Parathyroid adenoma (tissue), 2 donors: ENCODE measurements at regions not wholly inside any gene's neighbourhood (a gene's known extent, or its start where the extent isn't known, plus 50 kb on each side); places are given as distances from the start of the nearest gene placed in this dataset.

ENCODE experiments used
- H2AFZ ChIP-seq: fragments of 300-600 bp; sonication (generic); one replicate; pipeline ENCODE4 v1.7.0; 2017; ENCODE audit warnings: antibody characterized with exemption, mild to moderate bottlenecking
- H3K27ac ChIP-seq: fragments of 300-600 bp; sonication (generic); one replicate; pipeline ENCODE4 v1.7.0; 2017
- H3K27me3 ChIP-seq: fragments of 300-600 bp; sonication (generic); one replicate; pipeline ENCODE4 v1.7.0; 2017; ENCODE audit warnings: low read length; ENCODE audit not compliant: control insufficient read depth, insufficient read depth
- H3K36me3 ChIP-seq: fragments of 300-600 bp; sonication (generic); one replicate; pipeline ENCODE4 v1.7.0; 2017; ENCODE audit warnings: low read length; ENCODE audit not compliant: control insufficient read depth, insufficient read depth
- H3K4me1 ChIP-seq: fragments of 300-600 bp; sonication (generic); one replicate; pipeline ENCODE4 v1.7.0; 2017; ENCODE audit warnings: control low read depth
- H3K4me2 ChIP-seq: fragments of 300-600 bp; sonication (generic); one replicate; pipeline ENCODE4 v1.7.0; 2017; ENCODE audit warnings: low read length
- H3K4me3 ChIP-seq: fragments of 300-600 bp; sonication (generic); one replicate; pipeline ENCODE4 v1.7.0; 2017; ENCODE audit warnings: low read depth, low read length
- H3K79me2 ChIP-seq: fragments of 300-600 bp; sonication (generic); one replicate; pipeline ENCODE4 v1.7.0; 2017; ENCODE audit warnings: control low read depth
- H3K9ac ChIP-seq: fragments of 300-600 bp; sonication (generic); one replicate; pipeline ENCODE4 v1.7.0; 2017; ENCODE audit warnings: mild to moderate bottlenecking
- H3K9me3 ChIP-seq: fragments of 300-600 bp; sonication (generic); one replicate; pipeline ENCODE4 v1.7.0; 2017; ENCODE audit warnings: low read length; ENCODE audit not compliant: control insufficient read depth
- TF ChIP-seq, protein P1 (sequence below): fragments of 300-600 bp; sonication (generic); IDR thresholded peaks from one replicate; pipeline ENCODE4 v1.7.0; 2017; ENCODE audit warnings: antibody characterized with exemption, mild to moderate bottlenecking
- donor health status: primary hyperparathyroidism.

DNA sequence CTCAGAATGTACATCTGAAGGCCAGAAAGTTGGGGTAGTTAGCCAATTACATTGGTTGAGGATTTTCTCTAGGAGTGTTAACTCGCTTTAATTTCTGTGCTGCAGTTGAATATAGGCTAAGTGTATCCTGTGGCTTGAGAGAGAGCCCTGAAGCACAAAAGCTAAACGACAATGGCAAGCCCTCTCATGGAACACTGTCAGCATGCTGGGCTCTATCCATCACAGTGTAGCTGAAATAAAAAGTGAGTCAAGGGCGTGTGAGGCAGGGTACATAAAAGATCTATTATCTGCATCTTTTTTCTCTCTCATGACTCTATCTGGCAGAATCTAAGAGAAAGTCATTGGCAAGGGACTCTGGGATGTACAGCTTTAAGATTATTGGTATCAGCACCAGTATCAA lies 254.2 kb upstream of the GRIA1 start:
- H3K36me3 ChIP-seq: no peaks in the 10 kb centered on the region
- H3K4me2 ChIP-seq: no peak overlapping the region
- H2AFZ ChIP-seq: no peak overlapping the region
- no peak overlapping the region for H3K9ac ChIP-seq
- no peaks in the 10 kb centered on the region for H3K27me3 ChIP-seq
- H3K79me2 ChIP-seq: no peaks in the 10 kb centered on the region
- no peak overlapping the region for H3K27ac ChIP-seq
- no peaks in the 10 kb centered on the region for H3K4me1 ChIP-seq
- TF ChIP-seq, protein P1, sequence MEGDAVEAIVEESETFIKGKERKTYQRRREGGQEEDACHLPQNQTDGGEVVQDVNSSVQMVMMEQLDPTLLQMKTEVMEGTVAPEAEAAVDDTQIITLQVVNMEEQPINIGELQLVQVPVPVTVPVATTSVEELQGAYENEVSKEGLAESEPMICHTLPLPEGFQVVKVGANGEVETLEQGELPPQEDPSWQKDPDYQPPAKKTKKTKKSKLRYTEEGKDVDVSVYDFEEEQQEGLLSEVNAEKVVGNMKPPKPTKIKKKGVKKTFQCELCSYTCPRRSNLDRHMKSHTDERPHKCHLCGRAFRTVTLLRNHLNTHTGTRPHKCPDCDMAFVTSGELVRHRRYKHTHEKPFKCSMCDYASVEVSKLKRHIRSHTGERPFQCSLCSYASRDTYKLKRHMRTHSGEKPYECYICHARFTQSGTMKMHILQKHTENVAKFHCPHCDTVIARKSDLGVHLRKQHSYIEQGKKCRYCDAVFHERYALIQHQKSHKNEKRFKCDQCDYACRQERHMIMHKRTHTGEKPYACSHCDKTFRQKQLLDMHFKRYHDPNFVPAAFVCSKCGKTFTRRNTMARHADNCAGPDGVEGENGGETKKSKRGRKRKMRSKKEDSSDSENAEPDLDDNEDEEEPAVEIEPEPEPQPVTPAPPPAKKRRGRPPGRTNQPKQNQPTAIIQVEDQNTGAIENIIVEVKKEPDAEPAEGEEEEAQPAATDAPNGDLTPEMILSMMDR: no peak
- no peak overlapping the region for H3K4me3 ChIP-seq
- no peaks in the 10 kb centered on the region for H3K9me3 ChIP-seq

DNA sequence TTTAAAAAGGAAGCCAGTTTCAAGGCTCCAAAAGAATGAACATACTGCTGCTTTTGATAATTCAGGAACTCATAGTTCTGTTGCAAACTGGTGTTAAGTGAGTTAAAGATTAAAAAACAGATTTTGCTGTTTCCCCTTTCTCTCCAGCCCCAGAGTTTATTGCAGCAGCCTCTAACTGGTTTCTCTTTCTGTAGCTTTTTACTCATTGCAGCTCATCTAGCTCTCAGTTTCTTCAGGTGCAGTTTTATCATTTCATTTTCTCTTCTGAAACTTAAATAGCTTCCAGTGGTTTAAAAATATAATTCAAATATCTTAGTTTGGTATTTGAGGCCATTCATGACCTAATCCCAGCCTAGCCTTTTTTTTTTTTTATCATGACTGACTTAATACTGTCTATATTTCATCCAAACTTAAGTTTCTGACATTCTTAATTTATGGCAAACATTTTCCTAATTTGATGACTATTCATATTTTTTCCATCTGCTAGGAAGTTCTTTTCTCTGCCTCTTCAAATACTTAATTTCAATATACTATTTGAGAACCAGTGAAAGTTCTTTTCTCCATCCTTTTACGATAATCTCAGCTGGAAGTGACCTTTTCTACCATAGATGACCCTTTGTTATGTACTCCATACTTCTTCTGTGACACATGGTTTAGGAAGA lies 252.7 kb upstream of the GRIA1 start:
- Histone ChIP-seq H3K27me3 (no peaks in the 10 kb centered on the region), H3K9me3 (no peaks in the 10 kb centered on the region), H3K4me3 (no peak overlapping the region), H2AFZ (no peak overlapping the region), H3K79me2 (no peaks in the 10 kb centered on the region), H3K9ac (no peak overlapping the region), H3K27ac (no peak overlapping the region), H3K4me1 (no peaks in the 10 kb centered on the region), H3K4me2 (no peak overlapping the region), H3K36me3 (no peaks in the 10 kb centered on the region)
- TF ChIP-seq, protein P1: no peak

DNA sequence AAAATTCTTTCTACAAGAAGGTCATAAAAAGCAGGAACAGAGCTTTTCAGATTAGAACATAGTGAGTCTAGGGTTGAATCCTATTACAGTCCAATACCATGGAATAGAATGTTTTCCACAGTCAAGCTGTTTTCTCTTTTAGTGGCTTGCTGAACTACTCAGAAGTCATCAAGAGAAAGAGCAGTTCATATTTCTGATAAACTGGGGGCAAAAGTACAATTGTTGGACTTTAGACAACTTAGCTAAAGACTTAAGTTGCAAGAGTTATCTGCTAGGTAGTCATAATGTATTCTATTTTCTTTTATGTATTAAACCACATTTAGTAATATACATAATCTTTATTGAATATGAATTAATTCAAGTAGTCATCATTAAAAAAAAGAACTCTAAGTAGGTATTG lies 233.1 kb upstream of the GRIA1 start:
- H3K79me2 ChIP-seq: no peaks in the 10 kb centered on the region
- TF ChIP-seq, protein P1: no peak
- H3K27ac ChIP-seq: no peak overlapping the region
- no peaks in the 10 kb centered on the region for H3K27me3 ChIP-seq
- no peaks in the 10 kb centered on the region for H3K4me1 ChIP-seq
- H2AFZ ChIP-seq: no peak overlapping the region
- H3K9me3 ChIP-seq: no peaks in the 10 kb centered on the region
- H3K4me3 ChIP-seq: no peak overlapping the region
- H3K9ac ChIP-seq: no peak overlapping the region
- H3K36me3 ChIP-seq: no peaks in the 10 kb centered on the region
- H3K4me2 ChIP-seq: no peak overlapping the region

DNA sequence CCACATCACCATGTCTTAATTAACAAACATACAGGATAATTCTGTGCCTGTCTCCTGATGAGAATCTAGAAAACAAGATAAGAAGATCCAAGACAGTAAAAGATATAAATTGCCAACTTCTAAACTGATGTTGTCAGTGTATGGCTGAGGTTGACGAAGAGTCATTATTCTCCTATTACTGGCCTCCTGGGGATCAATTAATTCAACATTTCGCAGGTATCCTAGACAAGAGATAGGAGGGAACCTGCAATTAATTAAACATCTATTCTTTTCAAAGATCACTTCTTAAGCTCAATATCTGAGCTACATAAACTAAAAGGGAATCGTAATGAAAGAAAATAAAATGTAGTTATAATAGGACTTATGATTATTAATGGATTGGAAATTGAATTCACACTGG lies 232.0 kb upstream of the GRIA1 start:
- Histone ChIP-seq H3K27ac (no peak overlapping the region), H3K9me3 (no peaks in the 10 kb centered on the region), H3K4me3 (no peak overlapping the region), H3K27me3 (no peaks in the 10 kb centered on the region), H3K4me2 (no peak overlapping the region), H3K79me2 (no peaks in the 10 kb centered on the region), H3K9ac (no peak overlapping the region), H3K36me3 (no peaks in the 10 kb centered on the region), H2AFZ (no peak overlapping the region), H3K4me1 (no peaks in the 10 kb centered on the region)
- TF ChIP-seq, protein P1: no peak

DNA sequence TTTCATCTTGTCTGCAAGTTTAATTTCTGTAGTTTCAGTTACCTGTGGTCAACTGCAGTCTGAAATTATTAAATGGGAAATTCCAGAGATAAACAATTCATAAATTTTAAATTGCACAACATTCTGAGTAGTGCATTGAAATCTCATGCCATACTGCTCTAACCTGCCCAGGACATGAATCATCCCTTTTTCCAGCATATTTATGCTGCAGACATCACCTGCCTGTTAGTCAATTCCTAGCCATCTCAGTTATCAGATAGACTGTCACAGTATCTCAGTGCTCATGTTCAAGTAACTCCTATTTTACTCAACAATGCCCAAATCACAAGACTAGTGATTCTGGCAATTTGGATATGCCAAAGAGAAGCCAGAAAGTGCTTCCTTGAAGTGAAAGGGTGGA lies 223.0 kb upstream of the GRIA1 start:
- no peaks in the 10 kb centered on the region for H3K79me2 ChIP-seq
- TF ChIP-seq, protein P1: no peak

More for the DNA sequence above, 223.0 kb upstream of the GRIA1 start:
- Histone ChIP-seq H3K36me3 (no peaks in the 10 kb centered on the region), H3K4me3 (no peak overlapping the region), H3K4me1 (no peaks in the 10 kb centered on the region), H3K9ac (no peak overlapping the region), H2AFZ (no peak overlapping the region), H3K9me3 (no peaks in the 10 kb centered on the region), H3K4me2 (no peak overlapping the region), H3K27ac (no peak overlapping the region), H3K27me3 (no peaks in the 10 kb centered on the region)
